A673 (cell line): ENCODE measurements at regions not wholly inside any gene's neighbourhood (a gene's known extent, or its start where the extent isn't known, plus 50 kb on each side); places are given as distances from the start of the nearest gene placed in this dataset.

Experiments used
- BruUV-seq: library from RNA; stranded (reverse); fragments of 400-500 nt; replicated peaks from 2 replicates; lab custom pipeline; 2021; lab: Mats Ljungman, UMichigan
- CTCF ChIA-PET: fragments of 300-600 bp; sonication (Branson Sonifier 250); formaldehyde crosslinking; loops from one replicate; lab custom pipeline; 2022; ENCODE audit warnings: antibody characterized with exemption; lab: Charles Lee
- POLR2A ChIA-PET: fragments of 300-600 bp; sonication (Branson Sonifier 250); formaldehyde crosslinking; loops from one replicate; lab custom pipeline; 2022; ENCODE audit warnings: antibody characterized with exemption; ENCODE audit not compliant: low non-redundant PET; lab: Charles Lee
- DNase-seq: peaks from one replicate; pipeline ENCODE4 v3.0.0-alpha.2; 2015; ENCODE audit warnings: low spot score
- H3K27ac ChIP-seq: fragments of 200-600 bp; sonication (generic); 2 replicates; pipeline ENCODE4 v1.5.1; 2016; ENCODE audit warnings: mixed run types, low read depth, mild to moderate bottlenecking, mixed read lengths, antibody characterized with exemption, low read length; ENCODE audit not compliant: poor library complexity, severe bottlenecking
- H3K27me3 ChIP-seq: fragments of 200-600 bp; sonication (generic); replicated peaks from 2 replicates; pipeline ENCODE4 v1.6.1; 2017; ENCODE audit warnings: mixed run types, low read depth, mild to moderate bottlenecking, mixed read lengths, antibody characterized with exemption, low read length; ENCODE audit not compliant: insufficient read depth, poor library complexity
- H3K36me3 ChIP-seq: fragments of 200-600 bp; sonication (generic); 2 replicates; pipeline ENCODE4 v1.6.1; 2016; ENCODE audit warnings: mixed run types, mild to moderate bottlenecking, mixed read lengths, antibody characterized with exemption, low read length; ENCODE audit not compliant: insufficient read depth, poor library complexity, severe bottlenecking
- H3K4me1 ChIP-seq: fragments of 200-600 bp; sonication (generic); 2 replicates; pipeline ENCODE4 v1.6.1; 2017; ENCODE audit warnings: mixed run types, mild to moderate bottlenecking, mixed read lengths, antibody characterized with exemption, low read length; ENCODE audit not compliant: insufficient read depth, poor library complexity, severe bottlenecking
- H3K4me3 ChIP-seq: fragments of 200-600 bp; sonication (generic); 2 replicates; pipeline ENCODE4 v1.5.1; 2016; ENCODE audit warnings: low read depth, mixed run types, mild to moderate bottlenecking, mixed read lengths, low read length; ENCODE audit not compliant: poor library complexity, severe bottlenecking
- H3K9me3 ChIP-seq: fragments of 200-600 bp; sonication (generic); 2 replicates; pipeline ENCODE4 v1.6.1; 2016; ENCODE audit warnings: mixed run types, low read depth, mild to moderate bottlenecking, mixed read lengths, antibody characterized with exemption, low read length; ENCODE audit not compliant: poor library complexity, severe bottlenecking
- EZH2 ChIP-seq: fragments of 200-600 bp; sonication (generic); IDR thresholded peaks from 2 replicates; pipeline ENCODE4 v1.6.1; 2017; ENCODE audit warnings: borderline replicate concordance, low read depth, mild to moderate bottlenecking, mixed read lengths, antibody characterized with exemption, low read length; ENCODE audit not compliant: poor library complexity, severe bottlenecking
- intact Hi-C: fragments of 100-400 bp; cut with micrococcal nuclease; formaldehyde crosslinking; loops from one replicate; pipeline ENCODE4 v1.10.0; 2022; ENCODE audit not compliant: unreplicated experiment
- TF ChIP-seq, protein P1 (sequence below): fragments of 300-800, 200-600 bp; sonication (generic); conservative IDR thresholded peaks from 2 replicates; pipeline ENCODE4 v1.5.1; 2017; ENCODE audit warnings: low read depth, mild to moderate bottlenecking, antibody characterized with exemption, low read length, moderate library complexity, mixed read lengths

DNA sequence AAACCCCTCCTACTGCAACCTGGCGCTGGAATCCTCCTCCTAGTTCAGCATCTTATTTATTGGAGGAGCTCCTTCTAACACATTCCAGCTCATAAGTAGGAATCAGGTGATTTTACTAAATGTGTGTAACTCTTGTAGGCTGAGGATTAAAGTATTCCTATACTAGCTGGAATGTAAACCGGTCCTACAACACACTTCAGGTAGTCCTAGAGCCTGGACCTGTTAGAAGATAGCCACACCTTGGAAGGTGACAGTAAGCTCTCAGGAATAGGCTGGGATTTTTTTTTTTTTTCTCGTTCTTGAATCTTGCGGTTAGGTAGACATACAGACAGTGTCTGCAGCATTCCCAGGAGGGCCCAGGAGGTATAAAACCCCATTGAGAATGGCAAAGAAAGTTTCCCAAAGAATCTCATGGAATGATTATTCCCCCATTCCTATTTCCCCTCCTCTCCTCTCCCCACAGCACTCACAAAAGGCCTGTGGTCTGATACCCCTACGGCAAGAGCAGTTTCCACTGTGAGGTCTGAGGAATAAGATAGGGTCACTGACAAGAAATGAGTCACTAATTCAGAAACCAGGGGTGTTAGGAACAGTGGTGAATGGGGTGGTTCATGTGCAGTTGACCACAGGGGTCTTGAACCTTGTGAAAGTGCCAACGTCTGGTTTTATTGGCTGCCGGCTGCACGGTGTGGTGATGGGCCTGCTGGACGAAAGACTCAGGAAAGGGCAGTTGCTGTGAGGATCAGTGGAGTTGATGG, 267.1 kb downstream of the UTP18 start:
- Histone ChIP-seq H3K9me3 (no peaks in the 10 kb centered on the region), H3K27ac (no peak overlapping the region), H3K36me3 (no peaks in the 10 kb centered on the region), H3K27me3 (peaks cover 30% of the 10 kb centered on the region), H3K4me3 (no peak overlapping the region), H3K4me1 (no peaks in the 10 kb centered on the region)
- CTCF ChIA-PET, result no interaction called here
- POLR2A ChIA-PET, result no interaction called here
- BruUV-seq, result no TSS peak
- intact Hi-C loops, result no loop called here
- TF ChIP-seq EZH2, result no peak
- TF ChIP-seq, protein P1, sequence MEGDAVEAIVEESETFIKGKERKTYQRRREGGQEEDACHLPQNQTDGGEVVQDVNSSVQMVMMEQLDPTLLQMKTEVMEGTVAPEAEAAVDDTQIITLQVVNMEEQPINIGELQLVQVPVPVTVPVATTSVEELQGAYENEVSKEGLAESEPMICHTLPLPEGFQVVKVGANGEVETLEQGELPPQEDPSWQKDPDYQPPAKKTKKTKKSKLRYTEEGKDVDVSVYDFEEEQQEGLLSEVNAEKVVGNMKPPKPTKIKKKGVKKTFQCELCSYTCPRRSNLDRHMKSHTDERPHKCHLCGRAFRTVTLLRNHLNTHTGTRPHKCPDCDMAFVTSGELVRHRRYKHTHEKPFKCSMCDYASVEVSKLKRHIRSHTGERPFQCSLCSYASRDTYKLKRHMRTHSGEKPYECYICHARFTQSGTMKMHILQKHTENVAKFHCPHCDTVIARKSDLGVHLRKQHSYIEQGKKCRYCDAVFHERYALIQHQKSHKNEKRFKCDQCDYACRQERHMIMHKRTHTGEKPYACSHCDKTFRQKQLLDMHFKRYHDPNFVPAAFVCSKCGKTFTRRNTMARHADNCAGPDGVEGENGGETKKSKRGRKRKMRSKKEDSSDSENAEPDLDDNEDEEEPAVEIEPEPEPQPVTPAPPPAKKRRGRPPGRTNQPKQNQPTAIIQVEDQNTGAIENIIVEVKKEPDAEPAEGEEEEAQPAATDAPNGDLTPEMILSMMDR, result no peak
- DNase-seq, result no peak

DNA sequence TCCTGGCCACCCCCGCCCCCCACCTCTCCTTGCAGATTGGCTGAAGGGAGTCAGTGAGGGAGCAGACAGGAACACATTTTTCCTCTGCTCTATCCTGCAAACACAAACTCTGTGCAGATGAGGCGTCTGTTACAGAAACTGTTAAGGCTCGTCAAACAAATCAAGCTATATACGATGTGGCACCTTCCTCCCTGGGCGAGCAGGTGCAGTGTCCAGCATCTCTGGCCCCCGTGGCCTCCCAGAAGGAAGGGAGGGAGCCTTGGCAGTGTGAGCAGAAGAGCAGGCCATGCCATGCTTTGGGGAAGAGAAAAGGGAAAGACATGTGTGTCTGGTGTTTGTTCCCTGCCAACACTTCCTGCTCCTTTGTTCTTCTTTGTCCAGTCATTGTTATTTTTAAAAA, 267.8 kb downstream of the UTP18 start:
- CTCF ChIA-PET, result no interaction called here
- DNase-seq, result no peak
- BruUV-seq, result no TSS peak
- Histone ChIP-seq H3K27me3 (peaks cover 30% of the 10 kb centered on the region), H3K4me3 (no peak overlapping the region), H3K9me3 (no peaks in the 10 kb centered on the region), H3K27ac (no peak overlapping the region), H3K36me3 (no peaks in the 10 kb centered on the region), H3K4me1 (no peaks in the 10 kb centered on the region)
- TF ChIP-seq, protein P1, result no peak
- TF ChIP-seq EZH2, result no peak
- intact Hi-C loops, result no loop called here
- POLR2A ChIA-PET, result no interaction called here

DNA sequence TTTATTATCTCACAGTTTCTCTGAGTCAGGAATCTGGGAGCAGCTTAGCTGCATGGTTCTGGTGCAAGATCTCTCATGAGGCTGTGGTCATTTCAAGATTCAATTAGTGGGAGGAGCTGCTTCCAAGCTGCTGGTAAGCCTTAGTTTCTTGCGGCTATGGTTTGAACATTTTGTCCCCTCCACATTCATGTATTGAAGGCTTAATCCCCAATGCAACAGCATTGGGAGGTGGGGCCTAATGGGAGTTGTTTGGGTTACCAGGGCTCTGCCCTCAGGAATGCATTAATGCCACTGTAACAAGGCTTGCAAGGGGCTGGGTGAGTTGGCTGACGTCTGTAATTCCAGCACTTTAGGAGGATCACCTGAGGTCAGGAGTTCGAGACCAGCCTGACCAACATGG, 272.9 kb downstream of the UTP18 start:
- intact Hi-C loops, result loop anchor here (10.0 kb wide), 1 partner anchor 238 kb away; no protein-coding TSS in a partner anchor

More for the DNA sequence above, 272.9 kb downstream of the UTP18 start:
- CTCF ChIA-PET, result no interaction called here
- BruUV-seq, result no TSS peak
- DNase-seq, result no peak
- no peak overlapping the region for H3K4me3 ChIP-seq
- H3K27me3 ChIP-seq, result peaks cover 33% of the 10 kb centered on the region
- H3K27ac ChIP-seq, result no peak overlapping the region
- POLR2A ChIA-PET, result no interaction called here
- H3K9me3 ChIP-seq, result no peaks in the 10 kb centered on the region
- no peaks in the 10 kb centered on the region for H3K4me1 ChIP-seq
- no peaks in the 10 kb centered on the region for H3K36me3 ChIP-seq
- TF ChIP-seq EZH2, result no peak
- TF ChIP-seq, protein P1, result no peak
